ENCODE measurements at regions not wholly inside any gene's neighbourhood (a gene's known extent, or its start where the extent isn't known, plus 50 kb on each side); places are given as distances from the start of the nearest gene placed in this dataset.

DNA sequence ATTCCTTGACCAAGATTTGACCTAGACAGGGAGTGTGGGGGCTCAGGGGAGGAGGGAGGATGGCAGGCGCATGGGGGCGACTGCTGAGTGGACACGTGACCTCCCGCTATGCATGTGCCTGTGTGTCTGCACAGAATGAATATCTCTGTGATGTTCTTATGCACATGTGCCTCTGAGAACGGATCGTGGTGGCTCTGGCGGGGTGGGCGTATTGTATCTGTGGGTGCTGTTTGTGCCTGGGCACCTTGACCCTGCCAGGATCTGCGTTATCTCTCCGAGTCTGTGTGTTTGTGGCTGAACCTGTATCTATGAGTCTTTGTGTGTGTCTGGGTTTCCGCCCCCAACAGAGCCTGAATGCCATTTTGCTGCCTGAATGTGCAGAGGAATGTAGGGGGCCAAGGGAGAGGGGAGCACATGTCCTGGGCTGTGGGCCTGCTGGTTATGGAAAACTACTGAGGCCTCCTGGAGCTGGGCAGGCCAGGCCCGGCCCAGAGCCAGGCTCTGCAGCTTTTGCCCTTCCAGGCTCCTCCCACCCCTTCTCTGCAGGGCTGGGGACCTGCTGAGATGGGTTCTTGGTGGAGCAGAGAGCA, 102.5 kb downstream of the EBNA1BP2 start:
- TF ChIP-seq, protein P1, sequence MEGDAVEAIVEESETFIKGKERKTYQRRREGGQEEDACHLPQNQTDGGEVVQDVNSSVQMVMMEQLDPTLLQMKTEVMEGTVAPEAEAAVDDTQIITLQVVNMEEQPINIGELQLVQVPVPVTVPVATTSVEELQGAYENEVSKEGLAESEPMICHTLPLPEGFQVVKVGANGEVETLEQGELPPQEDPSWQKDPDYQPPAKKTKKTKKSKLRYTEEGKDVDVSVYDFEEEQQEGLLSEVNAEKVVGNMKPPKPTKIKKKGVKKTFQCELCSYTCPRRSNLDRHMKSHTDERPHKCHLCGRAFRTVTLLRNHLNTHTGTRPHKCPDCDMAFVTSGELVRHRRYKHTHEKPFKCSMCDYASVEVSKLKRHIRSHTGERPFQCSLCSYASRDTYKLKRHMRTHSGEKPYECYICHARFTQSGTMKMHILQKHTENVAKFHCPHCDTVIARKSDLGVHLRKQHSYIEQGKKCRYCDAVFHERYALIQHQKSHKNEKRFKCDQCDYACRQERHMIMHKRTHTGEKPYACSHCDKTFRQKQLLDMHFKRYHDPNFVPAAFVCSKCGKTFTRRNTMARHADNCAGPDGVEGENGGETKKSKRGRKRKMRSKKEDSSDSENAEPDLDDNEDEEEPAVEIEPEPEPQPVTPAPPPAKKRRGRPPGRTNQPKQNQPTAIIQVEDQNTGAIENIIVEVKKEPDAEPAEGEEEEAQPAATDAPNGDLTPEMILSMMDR (IDR thresholded peaks at IDR 0.05) = no peak
- TF ChIP-seq POLR2A (IDR thresholded peaks at IDR 0.05) = no peak

Measured in heart left ventricle (tissue), 13 donors.